Right forelimb (tissue), 1 donor: ENCODE measurements at regions not wholly inside any gene's neighbourhood (a gene's known extent, or its start where the extent isn't known, plus 50 kb on each side); places are given as distances from the start of the nearest gene placed in this dataset.

Source experiments
- DNase-seq: peaks from one replicate; pipeline ENCODE4 v3.0.0-alpha.2; 2018

DNA sequence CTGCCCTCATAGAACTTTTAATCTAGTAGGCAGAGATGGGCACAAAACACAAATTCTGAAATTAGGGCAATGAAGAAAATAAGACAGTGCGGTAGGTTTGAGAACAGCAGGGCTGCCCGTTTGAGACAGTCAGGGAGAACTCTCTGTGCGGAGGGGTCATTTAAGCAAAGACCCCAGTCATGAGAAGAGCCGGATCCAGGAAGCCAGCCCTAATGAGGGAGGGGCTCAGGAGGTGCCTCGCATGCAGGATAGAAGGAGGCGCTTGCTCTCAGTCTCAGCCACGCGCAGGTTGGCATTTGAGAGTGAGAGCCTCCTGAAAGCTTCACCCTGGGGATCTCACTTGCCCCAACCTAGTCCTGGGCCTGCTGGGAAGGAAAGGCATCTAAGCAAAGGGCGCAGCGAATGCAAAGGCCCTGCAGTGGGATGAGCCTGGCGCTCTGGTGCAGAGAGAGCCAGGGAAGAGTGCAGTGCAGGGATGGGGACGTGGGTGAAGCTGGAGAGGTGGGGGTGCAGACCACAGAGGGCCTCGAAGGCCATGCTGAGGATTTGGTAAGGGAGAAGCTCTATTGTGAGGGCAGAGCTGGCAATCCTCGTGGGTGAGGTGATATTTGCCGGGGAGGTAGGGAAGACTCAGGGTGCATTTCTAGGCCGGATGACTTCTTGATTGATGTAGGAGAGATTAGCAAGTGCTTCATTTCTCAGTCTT is 130.0 kb upstream of the PTPN1 start:
- no peak for DNase-seq

DNA sequence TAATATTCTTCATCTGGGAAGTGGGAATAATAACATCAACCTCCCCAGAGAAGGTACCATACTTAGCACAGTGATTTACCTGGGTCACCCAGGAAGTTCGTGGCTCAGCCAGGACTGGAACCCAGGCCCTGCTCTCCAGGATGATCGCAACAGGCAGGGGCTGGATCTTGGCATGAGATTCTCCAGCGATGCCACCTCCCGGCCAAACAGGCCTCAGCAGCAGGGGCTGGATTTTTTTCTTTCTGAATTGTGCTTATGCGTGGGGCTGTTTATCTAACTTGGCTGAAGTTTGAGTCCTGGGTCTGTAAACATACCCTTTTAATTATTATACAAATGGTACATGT is 129.5 kb upstream of the PTPN1 start:
- DNase-seq: no peak

DNA sequence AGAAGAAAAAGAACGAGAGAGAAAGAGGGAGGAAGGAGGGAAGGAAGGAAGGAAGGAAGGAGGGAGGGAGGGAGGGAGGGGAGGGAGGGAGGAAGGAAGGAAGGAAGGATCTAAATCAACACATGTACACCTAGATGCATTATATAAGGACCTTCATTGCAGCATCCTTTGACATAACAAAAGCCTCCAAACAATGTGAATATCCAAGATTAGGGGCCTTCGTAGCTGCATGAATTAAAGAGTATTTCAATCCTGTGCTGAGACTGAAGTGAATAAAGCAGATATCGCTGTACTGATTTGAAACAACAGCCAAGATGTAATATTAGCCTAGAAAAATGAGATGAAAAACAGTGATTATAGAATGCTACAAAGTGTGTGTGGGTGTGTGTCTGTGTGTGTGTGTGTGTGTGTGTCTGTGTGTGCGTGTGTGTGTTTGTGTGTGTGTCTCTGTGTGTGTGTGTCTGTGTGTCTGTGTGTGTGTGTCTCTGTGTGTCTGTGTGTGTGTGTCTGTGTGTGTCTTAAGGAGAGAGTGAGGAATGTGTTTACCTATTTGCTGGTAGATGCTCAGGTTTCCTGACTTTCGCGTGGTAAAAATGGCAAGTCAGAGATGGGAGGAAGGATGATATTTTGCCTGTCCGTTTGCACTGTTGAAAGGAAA is 129.0 kb upstream of the PTPN1 start:
- DNase-seq: no peak

- no peak for DNase-seq
These were observed 128.2 kb upstream of the PTPN1 start for GRCh38 chr20:50381771-50382593.

DNA sequence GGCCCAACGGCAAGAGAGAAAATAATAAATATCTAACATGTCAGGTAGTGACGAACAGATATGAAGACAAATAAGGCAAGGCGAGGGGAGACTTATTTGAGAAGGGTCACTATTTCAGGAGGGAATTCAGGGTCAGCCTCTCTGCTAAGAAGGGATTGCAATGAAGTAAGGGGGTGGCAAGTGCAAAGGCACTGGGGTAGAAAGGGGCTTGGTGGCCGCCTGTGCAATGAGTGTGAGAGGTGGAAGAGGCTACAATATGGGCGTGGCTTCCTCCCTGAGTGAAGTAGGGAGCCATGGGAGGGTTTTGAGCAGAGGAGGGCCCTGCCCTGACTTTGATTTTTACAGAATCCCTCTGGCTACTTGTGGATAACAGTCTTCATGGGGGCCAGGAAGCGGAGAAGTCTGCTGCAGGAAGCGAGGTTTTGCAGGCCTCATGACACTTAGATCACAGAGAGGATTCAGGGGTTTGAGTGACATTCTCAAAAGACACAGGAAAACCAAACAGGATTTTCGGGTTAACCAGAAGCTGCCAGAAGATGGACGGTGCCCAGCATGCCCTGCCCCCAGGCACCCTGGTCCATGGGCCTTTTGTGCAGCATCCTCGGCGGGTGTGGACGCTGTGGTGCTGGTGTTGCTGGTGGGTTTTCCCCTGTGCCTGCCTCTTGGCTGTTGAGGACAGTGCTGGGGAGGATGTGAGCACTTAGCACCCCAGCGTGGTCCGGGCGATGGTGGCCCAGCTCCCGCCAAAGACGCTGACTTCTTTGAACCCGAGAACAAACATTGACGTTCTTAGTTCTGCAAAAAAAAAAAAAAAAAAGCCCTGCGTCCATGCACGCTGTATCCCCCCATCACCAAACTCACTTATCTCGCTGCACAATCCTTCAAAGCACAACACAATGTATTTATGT is 124.2 kb upstream of the PTPN1 start:
- DNase-seq: no peak

DNA sequence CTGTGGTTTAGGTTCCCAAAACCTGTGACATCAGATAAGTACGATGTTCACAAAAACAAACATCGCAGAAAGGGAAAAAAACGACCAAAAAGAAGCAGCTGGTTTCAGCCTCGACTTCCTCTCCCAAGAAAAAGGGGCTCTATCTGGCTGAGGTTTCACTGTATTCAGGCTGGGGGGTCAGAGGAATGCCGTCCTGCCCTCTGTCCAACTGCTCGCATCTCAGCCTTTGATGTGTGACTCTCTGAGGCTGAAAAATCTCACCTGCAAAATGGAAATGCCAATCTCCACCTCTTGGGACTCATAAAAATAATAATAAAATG is 123.6 kb upstream of the PTPN1 start:
- no peak for DNase-seq

DNA sequence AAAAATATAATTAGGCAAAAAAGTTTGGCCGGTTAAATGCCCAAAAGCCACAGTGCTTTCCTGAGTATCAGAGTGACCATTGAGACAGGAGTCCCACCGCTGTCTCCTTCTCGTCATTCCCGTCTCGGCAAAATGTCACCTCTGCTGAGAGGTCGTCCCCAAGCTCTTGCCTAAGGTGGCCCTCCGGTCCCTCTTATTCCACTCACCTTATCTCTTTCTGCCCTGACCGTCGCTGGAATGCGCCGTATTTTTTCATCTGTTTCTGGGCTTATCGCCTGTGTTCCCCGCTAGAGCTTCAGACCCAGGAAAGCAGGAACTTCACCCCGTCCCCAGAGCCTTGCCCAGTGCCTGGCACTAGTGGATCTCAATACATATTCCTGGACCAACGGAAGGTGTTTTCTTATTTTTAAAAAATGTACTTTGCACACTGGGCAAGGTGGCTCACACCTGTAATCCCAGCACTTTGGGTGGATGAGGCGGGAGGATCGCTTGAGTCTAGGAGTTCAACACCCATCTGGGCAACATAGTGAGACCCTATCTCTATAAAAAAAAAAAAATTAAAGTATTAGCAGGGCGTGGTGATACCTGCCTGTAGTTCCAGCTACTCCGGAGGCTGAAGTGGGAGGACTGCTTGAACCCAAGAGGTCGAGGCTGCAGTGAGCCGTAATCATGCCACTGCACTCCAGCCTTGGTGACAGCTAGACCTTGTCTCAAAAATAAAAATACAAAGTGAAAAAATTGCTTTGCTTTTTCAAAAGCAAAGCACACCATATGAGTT is 122.8 kb upstream of the PTPN1 start:
- no peak for DNase-seq

DNA sequence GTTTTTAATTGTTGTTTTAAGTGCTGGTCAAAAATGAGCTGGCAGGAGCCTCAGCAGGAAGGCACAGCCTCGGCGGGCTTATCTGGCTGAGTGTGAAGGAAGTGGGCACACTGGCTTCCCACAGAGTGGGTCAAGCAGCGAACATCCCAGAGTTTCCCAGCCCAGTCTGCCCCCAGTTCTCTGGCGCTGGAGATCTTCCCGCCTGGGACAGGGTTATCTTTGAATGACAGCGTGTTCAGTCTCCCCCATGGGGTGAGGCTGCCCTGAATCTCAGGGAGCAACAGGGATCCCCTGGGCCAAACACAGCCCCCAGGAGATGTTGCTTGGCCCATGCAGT is 122.2 kb upstream of the PTPN1 start:
- no peak for DNase-seq

- DNase-seq: no peak
These were observed 121.3 kb upstream of the PTPN1 start for GRCh38 chr20:50388733-50389437.

DNA sequence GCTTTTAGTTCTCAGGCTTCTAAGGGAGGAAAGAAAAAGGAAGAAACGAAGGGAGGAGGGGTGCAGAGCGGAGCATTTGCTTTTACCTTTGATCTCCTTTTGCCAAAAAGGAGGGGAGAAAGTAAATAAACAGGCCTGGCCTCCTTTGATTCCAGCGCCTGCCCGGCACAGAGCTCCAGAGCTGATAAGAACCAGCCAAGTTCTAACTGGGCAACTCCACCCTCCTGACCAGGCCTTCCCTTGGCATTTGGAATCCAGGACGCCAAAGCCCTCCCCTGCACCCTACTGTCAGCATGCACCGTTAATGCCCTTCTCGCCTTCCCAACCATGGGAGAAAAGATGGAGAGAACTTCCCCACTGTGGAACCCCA is 120.8 kb upstream of the PTPN1 start:
- DNase-seq: no peak

DNA sequence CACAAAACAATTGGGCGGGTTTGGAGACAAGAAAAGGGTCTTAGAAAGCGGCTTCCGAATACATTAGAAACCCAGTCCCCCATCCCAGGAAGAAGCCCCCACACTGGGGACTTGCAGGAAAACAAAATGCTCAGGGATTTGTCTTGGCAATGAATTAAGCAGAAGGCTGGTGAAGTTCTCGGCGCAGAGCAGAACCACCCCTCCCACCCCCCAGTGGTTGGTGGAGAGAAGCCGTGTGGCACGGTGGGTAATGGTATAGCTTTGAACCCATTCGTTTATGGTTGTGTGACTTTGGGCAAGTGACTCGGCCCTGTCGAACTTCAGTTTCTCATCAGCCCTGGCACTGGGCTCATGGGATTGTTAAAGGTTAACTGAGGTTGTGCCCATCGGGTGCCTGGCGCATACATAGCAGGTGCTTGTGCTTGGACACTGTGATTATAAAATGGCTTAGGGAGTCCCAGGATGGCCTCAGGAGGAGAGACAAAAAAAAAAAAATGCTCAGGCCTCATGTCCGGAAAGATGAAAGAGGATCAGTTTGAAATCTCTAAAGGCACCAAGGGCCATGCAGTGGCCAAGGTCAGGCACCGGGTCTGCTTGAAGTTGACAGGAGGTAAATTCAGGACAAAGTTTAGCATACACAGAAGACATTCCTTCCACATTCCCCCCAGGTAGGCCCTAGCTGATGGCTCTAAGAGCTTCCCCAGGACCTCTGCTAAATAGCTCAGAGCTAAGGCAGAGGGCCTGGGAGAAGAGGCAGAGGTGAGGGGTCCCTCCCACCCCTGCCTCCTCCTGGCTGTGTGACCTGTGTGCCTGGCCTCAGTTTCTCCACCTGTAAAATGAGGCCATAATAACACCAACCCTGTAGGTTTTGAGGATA is 120.1 kb upstream of the PTPN1 start:
- DNase-seq: no peak

- no peak for DNase-seq
These were observed 119.3 kb upstream of the PTPN1 start for GRCh38 chr20:50390685-50391443.

- no peak for DNase-seq
These were observed 118.6 kb upstream of the PTPN1 start for GRCh38 chr20:50391444-50392137.

- DNase-seq: no peak
These were observed 117.9 kb upstream of the PTPN1 start for GRCh38 chr20:50392138-50392866.

DNA sequence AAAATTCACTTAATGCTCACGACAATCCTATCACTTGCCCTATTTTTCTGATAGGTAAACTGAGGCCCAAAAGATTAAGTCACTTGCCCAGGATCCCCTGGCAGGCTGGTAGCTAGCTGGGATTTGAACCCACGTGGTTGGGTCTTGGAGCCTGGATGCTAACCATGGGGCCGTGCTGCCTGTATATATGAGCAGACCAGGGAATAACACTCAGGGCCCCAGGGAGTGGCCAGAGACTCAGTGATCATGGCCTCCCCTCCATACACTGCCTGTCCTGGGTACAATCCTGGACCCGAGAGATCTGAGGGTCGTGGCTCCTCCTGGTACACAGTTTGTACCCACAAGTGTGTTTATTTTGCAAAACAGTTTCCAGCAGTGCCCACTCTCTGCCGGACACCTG is 116.9 kb upstream of the PTPN1 start:
- no peak for DNase-seq

DNA sequence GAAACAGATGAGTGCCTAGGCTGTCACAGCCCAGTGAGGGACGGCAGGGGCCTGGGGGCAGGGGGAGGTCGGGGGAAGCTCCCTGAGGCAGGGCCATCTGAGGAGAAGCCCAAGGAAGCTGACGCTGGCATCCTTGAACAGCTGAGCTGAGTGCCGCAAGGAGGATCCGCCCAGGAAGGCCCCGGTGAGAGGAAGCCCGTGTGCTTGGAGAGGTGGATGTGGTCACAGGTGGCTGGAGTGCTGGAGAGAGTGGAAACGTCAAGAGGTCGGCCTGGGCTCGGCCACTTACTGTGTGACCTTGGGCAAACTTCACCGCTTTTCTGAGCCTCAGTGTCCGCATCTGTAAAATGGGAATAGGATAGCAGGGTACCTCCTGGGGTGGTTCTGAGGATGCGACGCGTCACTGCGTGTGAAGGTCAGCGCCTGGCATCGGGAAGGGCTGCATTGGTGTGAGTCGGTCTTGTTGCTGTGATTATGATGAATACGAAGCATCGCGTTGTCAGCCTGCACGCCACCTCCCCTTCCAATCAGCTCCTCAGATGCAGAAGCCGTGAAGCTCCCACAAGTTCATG is 116.1 kb upstream of the PTPN1 start:
- DNase-seq: no peak

DNA sequence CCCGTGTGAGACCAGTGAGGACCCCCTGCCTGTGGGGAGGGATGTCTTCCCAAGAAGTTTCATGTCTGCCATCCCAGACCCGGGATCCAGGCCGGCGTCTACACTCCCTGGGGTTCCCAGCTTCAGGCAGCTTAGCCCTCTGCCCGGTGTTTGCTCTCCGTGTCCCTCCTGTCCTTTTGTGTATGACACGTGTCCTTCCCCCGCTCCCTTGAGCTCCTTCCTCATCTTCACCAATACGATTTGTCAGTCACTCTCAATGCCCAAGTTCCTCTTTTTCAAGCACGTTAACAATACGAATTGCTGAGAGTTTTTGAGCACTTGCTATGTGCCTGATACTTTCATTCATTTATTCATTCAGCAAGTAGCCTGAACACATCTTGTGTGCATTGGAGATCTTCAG is 115.6 kb upstream of the PTPN1 start:
- DNase-seq: no peak

DNA sequence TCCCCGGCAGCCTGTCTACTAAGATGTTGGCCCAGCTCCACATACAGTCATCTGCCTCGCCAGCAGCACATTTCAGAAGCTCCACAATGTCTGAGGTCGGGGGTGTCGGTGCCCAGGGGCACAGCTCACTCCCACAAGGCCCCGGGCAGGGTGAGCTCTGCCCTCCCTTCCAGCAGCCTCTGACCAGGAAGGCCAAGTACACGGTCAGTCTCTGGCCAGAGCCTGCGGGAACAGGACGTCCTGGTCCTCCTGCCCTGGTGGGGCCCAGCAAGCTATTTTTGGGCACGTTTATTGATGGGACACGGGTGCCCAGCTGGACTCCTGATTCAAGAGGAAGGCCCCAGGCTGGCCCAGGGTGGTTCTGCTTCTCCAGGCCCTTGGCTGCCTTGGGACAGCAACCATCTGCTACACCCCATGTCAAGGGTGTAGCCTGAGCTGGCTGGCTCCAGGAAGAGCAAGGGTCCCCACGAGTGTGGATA is 114.9 kb upstream of the PTPN1 start:
- DNase-seq: no peak
